HepG2 (cell line): ENCODE measurements at regions not wholly inside any gene's neighbourhood (a gene's known extent, or its start where the extent isn't known, plus 50 kb on each side); places are given as distances from the start of the nearest gene placed in this dataset.

ENCODE experiments used
- ATAC-seq: fragments of 200-7000 bp; cut with Tn5 transposase; 3 replicates; pipeline ENCODE4 v1.9.1; 2020; ENCODE audit warnings: mild to moderate bottlenecking, moderate library complexity
- BruUV-seq: library from RNA; stranded (reverse); fragments of 400-500 nt; replicated peaks from 2 replicates; lab custom pipeline; 2021; lab: Mats Ljungman, UMichigan
- CTCF ChIA-PET: fragments of 300-600 bp; formaldehyde crosslinking; extraction: SDS; loops from one replicate; lab custom pipeline; 2021; ENCODE audit warnings: low total read pairs, inconsistent platforms, low intra/inter-chr PET ratio; lab: Yijun Ruan, JAX
- POLR2A ChIA-PET: fragments of 350-600 bp; sonication (Branson Sonifier 250); formaldehyde crosslinking; loops from one replicate; lab custom pipeline; 2020; ENCODE audit warnings: antibody characterized with exemption, inconsistent platforms; lab: Yijun Ruan, JAX
- DNase-seq: peaks from one replicate; pipeline ENCODE4 v3.0.0-alpha.2; 2015; ENCODE audit warnings: low spot score
- FAIRE-seq: peaks from 3 replicates; lab custom pipeline; 2011; peaks lifted over from hg19 to GRCh38; lab: Jason Lieb, UNC
- H2AFZ ChIP-seq: one replicate; pipeline ENCODE4 v1.6.1; 2011; ENCODE audit warnings: low read length, inconsistent platforms
- H3K27ac ChIP-seq: fragments of 300-600 bp; 3 replicates; pipeline ENCODE4 v1.8.0; 2011; ENCODE audit warnings: mixed run types, mild to moderate bottlenecking, mixed read lengths, low read length, inconsistent platforms; ENCODE audit not compliant: insufficient read depth; ENCODE audit errors: extremely low read length
- H3K27me3 ChIP-seq, 2 experiments: fragments of 200-600 bp in 1 of 2; 2 replicates in 1 of 2; 3 replicates in 1 of 2; pipeline versions ENCODE4 v1.6.0 to v1.8.0; 2011; ENCODE audit warnings: low read length in 2 of 2, mild to moderate bottlenecking in 2 of 2, moderate library complexity in 2 of 2, inconsistent platforms in 1 of 2; ENCODE audit not compliant: insufficient read depth in 2 of 2, control insufficient read depth in 1 of 2
- H3K36me3 ChIP-seq, 2 experiments: fragments of 200-600 bp in 1 of 2; replicated peaks in 1 of 2; 2 replicates in 1 of 2; 3 replicates in 1 of 2; pipeline versions ENCODE4 v1.5.1 to v1.8.0; 2011; ENCODE audit warnings: low read length in 2 of 2, inconsistent platforms in 1 of 2; ENCODE audit not compliant: insufficient read depth in 2 of 2, control insufficient read depth in 1 of 2
- H3K4me1 ChIP-seq: 2 replicates; pipeline ENCODE4 v1.5.1; 2012; ENCODE audit warnings: low read length, inconsistent platforms; ENCODE audit not compliant: insufficient read depth
- H3K4me2 ChIP-seq: 2 replicates; pipeline ENCODE4 v1.6.0; 2011; ENCODE audit warnings: low read depth, low read length, inconsistent platforms
- H3K4me3 ChIP-seq, 3 experiments: fragments of 200-600 bp in 1 of 3; sonication (generic), shearing (Covaris generic) in 1 of 3; replicated peaks in 1 of 3; 2 replicates each; pipeline ENCODE4 v1.5.1; 2011 to 2016; ENCODE audit warnings: low read length in 3 of 3, inconsistent platforms in 2 of 3, low read depth in 2 of 3, mild to moderate bottlenecking in 2 of 3, control low read depth in 1 of 3, mixed read lengths in 1 of 3; ENCODE audit not compliant: insufficient read depth in 1 of 3
- H3K79me2 ChIP-seq: one replicate; pipeline ENCODE4 v1.6.1; 2011; ENCODE audit warnings: low read length, inconsistent platforms; ENCODE audit not compliant: insufficient read depth
- H3K9ac ChIP-seq: 2 replicates; pipeline ENCODE4 v1.6.0; 2011; ENCODE audit warnings: mild to moderate bottlenecking, low read depth, low read length, inconsistent platforms; ENCODE audit not compliant: insufficient read depth
- H3K9me3 ChIP-seq: 2 replicates; pipeline ENCODE4 v1.5.1; 2012; ENCODE audit warnings: mild to moderate bottlenecking, low read length
- H4K20me1 ChIP-seq: 2 replicates; pipeline ENCODE4 v1.6.0; 2011; ENCODE audit warnings: inconsistent platforms, mild to moderate bottlenecking, low read length, moderate library complexity; ENCODE audit not compliant: insufficient read depth
- ARNTL ChIP-seq: sonication (generic); formaldehyde crosslinking; IDR thresholded peaks from 2 replicates; pipeline ENCODE4 v1.4.0; 2020; ENCODE audit warnings: mild to moderate bottlenecking, missing genetic modification reagents
- ATM ChIP-seq: fragments of 450-650 bp; IDR thresholded peaks from 2 replicates; pipeline ENCODE4 v1.7.1; 2017; ENCODE audit warnings: mild to moderate bottlenecking, borderline replicate concordance
- FOXK1 ChIP-seq: sonication (generic); formaldehyde crosslinking; IDR thresholded peaks from 2 replicates; pipeline ENCODE4 v1.4.0; 2020; ENCODE audit warnings: low read depth, missing genetic modification reagents, borderline replicate concordance
- HNRNPH1 ChIP-seq: fragments of 200-400 bp; formaldehyde crosslinking; optimal IDR thresholded peaks from 2 replicates; pipeline ENCODE3; 2017; ENCODE audit warnings: mild to moderate bottlenecking, low read depth, low read length
- POLR2G ChIP-seq: fragments of 200-400 bp; formaldehyde crosslinking; IDR thresholded peaks from 2 replicates; pipeline ENCODE4 v1.6.1; 2018; ENCODE audit warnings: mild to moderate bottlenecking, low read depth, low read length, moderate library complexity
- RBFOX2 ChIP-seq: fragments of 200-400 bp; formaldehyde crosslinking; IDR thresholded peaks from 2 replicates; pipeline ENCODE4 v1.6.1; 2017; ENCODE audit warnings: low read depth, mild to moderate bottlenecking, low read length
- RFX1 ChIP-seq: fragments of 450-650 bp; IDR thresholded peaks from 2 replicates; pipeline ENCODE4 v1.6.1; 2017
- SMC3 ChIP-seq: IDR thresholded peaks from 2 replicates; pipeline ENCODE4 v1.6.1; 2011; ENCODE audit warnings: low read length, improper control_type of control experiment
- SP5 ChIP-seq: IDR thresholded peaks from 2 replicates; pipeline ENCODE4 v1.6.1; 2016; ENCODE audit warnings: low read depth, borderline replicate concordance
- ZNF121 ChIP-seq: sonication (generic); formaldehyde crosslinking; IDR thresholded peaks from 2 replicates; pipeline ENCODE4 v1.5.0; 2020; ENCODE audit warnings: mild to moderate bottlenecking, missing genetic modification reagents
- ZNF256 ChIP-seq: sonication (generic); formaldehyde crosslinking; conservative IDR thresholded peaks from 2 replicates; pipeline ENCODE4 v1.4.0; 2020; ENCODE audit warnings: missing genetic modification reagents
- ZNF468 ChIP-seq: sonication (generic); formaldehyde crosslinking; IDR thresholded peaks from 2 replicates; pipeline ENCODE4 v1.8.0; 2022; ENCODE audit warnings: mild to moderate bottlenecking, moderate library complexity, missing genetic modification reagents
- ZNF564 ChIP-seq: sonication (generic); formaldehyde crosslinking; IDR thresholded peaks from 2 replicates; pipeline ENCODE4 v1.8.1; 2023; ENCODE audit warnings: mild to moderate bottlenecking, missing genetic modification reagents
- ZNF570 ChIP-seq: sonication (generic); formaldehyde crosslinking; IDR thresholded peaks from 2 replicates; pipeline ENCODE4 v1.4.0; 2020; ENCODE audit warnings: mild to moderate bottlenecking, missing genetic modification reagents, borderline replicate concordance
- WGBS: methylation state at CpG from one replicate; pipeline ENCODE4 v1.1.6; 2017; ENCODE audit warnings: low lambda C conversion rate; 5-methylcytosine and 5-hydroxymethylcytosine counted together
- in situ Hi-C: cut with HindIII; loops from 2 replicates; pipeline ENCODE4 v1.10.0; 2017; ENCODE audit warnings: low pct_unique_long_range_greater_than_20kb; ENCODE audit not compliant: extremely low pct_ligation_motif_present
- intact Hi-C: fragments of 100-400 bp; cut with micrococcal nuclease; formaldehyde crosslinking; loops from one replicate; pipeline ENCODE4 v1.10.0; 2022; ENCODE audit not compliant: unreplicated experiment
- TF ChIP-seq, protein P1 (sequence below): sonication (generic); formaldehyde crosslinking; IDR thresholded peaks from 2 replicates; pipeline ENCODE4 v1.4.0; 2020; ENCODE audit warnings: mild to moderate bottlenecking, missing genetic modification reagents
- TF ChIP-seq, protein P2 (sequence below): sonication (generic); formaldehyde crosslinking; IDR thresholded peaks from 2 replicates; pipeline ENCODE4 v1.5.0; 2020; ENCODE audit warnings: missing genetic modification reagents
- TF ChIP-seq, protein P3 (sequence below): sonication (generic); formaldehyde crosslinking; IDR thresholded peaks from 2 replicates; pipeline ENCODE4 v1.4.0; 2020; ENCODE audit warnings: missing genetic modification reagents
- TF ChIP-seq, protein P4 (sequence below): sonication (generic); formaldehyde crosslinking; IDR thresholded peaks from 2 replicates; pipeline ENCODE4 v1.8.1; 2023; ENCODE audit warnings: mild to moderate bottlenecking, missing genetic modification reagents

DNA sequence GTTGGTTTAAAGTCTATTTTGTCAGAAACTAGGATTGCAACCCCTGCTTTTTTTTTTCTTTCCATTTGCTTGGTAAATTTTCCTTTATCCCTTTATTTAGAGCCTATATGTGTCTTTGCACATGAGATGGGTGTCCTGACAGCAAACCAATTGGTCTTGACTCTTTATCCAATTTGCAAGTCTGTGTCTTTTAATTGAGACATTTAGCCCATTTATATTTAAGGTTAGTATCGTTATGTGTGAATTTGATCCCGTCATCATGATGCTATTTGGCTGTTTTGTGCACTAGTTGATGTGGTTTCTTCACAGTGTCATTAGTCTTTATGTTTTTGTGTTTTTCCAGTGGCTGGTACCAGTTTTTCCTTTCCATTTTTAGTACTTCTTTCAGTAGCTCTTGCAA lies 127.7 kb upstream of the ZNF267 start:
- ATAC-seq (no peak), FAIRE-seq (no peak), DNase-seq (no peak)
- BruUV-seq: no TSS peak
- H3K36me3 ChIP-seq: peaks cover 0 to 12% of the 10 kb centered on the region in 2 experiments; a peak in 3 of 5 replicates
- no peak overlapping the region for H3K27ac ChIP-seq
- H3K9ac ChIP-seq: no peak overlapping the region
- in situ Hi-C loops: no loop called here
- no peaks in the 10 kb centered on the region for H4K20me1 ChIP-seq
- no peak overlapping the region for H3K4me3 ChIP-seq
- no peaks in the 10 kb centered on the region for H3K79me2 ChIP-seq
- peaks cover 93% of the 10 kb centered on the region for H3K9me3 ChIP-seq
- POLR2A ChIA-PET: no interaction called here
- intact Hi-C loops: no loop called here
- no peaks in the 10 kb centered on the region for H3K27me3 ChIP-seq
- WGBS: 97% methylated on average over 2 of the region's 2 CpGs
- CTCF ChIA-PET: no interaction called here
- no peak overlapping the region for H2AFZ ChIP-seq
- TF ChIP-seq, protein P1, sequence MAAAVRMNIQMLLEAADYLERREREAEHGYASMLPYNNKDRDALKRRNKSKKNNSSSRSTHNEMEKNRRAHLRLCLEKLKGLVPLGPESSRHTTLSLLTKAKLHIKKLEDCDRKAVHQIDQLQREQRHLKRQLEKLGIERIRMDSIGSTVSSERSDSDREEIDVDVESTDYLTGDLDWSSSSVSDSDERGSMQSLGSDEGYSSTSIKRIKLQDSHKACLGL: no peak
- TF ChIP-seq FOXK1 (CRISPR knock-in tag) (no peak), POLR2G (no peak), ZNF570 (CRISPR knock-in tag) (no peak), SP5 (no peak), ZNF256 (CRISPR knock-in tag) (no peak), HNRNPH1 (no peak), RBFOX2 (no peak), ZNF121 (CRISPR knock-in tag) (no peak), ATM (no peak), ARNTL (no peak), ZNF468 (no peak), ZNF564 (CRISPR knock-in tag) (no peak), SMC3 (no peak), RFX1 (no peak)
- TF ChIP-seq, protein P2, sequence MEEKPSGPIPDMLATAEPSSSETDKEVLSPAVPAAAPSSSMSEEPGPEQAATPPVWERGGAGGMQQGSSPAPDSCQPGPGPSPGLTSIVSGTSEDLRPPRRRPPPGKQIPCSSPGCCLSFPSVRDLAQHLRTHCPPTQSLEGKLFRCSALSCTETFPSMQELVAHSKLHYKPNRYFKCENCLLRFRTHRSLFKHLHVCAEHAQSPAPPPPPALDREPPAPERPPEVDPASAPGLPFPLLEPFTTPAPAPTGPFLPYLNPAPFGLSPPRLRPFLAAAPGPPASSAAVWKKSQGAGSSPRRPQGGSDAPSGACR: no peak
- TF ChIP-seq, protein P3, sequence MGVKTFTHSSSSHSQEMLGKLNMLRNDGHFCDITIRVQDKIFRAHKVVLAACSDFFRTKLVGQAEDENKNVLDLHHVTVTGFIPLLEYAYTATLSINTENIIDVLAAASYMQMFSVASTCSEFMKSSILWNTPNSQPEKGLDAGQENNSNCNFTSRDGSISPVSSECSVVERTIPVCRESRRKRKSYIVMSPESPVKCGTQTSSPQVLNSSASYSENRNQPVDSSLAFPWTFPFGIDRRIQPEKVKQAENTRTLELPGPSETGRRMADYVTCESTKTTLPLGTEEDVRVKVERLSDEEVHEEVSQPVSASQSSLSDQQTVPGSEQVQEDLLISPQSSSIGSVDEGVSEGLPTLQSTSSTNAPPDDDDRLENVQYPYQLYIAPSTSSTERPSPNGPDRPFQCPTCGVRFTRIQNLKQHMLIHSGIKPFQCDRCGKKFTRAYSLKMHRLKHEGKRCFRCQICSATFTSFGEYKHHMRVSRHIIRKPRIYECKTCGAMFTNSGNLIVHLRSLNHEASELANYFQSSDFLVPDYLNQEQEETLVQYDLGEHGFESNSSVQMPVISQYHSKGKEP: no peak
- TF ChIP-seq, protein P4, sequence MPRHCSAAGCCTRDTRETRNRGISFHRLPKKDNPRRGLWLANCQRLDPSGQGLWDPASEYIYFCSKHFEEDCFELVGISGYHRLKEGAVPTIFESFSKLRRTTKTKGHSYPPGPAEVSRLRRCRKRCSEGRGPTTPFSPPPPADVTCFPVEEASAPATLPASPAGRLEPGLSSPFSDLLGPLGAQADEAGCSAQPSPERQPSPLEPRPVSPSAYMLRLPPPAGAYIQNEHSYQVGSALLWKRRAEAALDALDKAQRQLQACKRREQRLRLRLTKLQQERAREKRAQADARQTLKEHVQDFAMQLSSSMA: no peak
- H3K4me1 ChIP-seq: no peaks in the 10 kb centered on the region
- H3K4me2 ChIP-seq: no peak overlapping the region
